SK-N-SH treated with all-trans-retinoic acid at 6 μM for 48 hours (cell line): ENCODE measurements at regions not wholly inside any gene's neighbourhood (a gene's known extent, or its start where the extent isn't known, plus 50 kb on each side); places are given as distances from the start of the nearest gene placed in this dataset.
"Not testable (repeated sequence)": the region's sequence is repeated elsewhere in the genome, so short reads cannot be mapped to it uniquely, and the experiment has no call there.

Experiments used
- ATAC-seq: fragments of 200-7000 bp; cut with Tn5 transposase; 3 replicates; pipeline ENCODE4 v1.9.1; 2020; ENCODE audit warnings: mild to moderate bottlenecking, moderate library complexity
- ARNTL ChIP-seq: fragments of 450-650 bp; formaldehyde crosslinking; IDR thresholded peaks from 2 replicates; pipeline ENCODE4 v1.5.0; 2020; ENCODE audit warnings: low read depth, mild to moderate bottlenecking, moderate library complexity, borderline replicate concordance
- BACH2 ChIP-seq: fragments of 250-450 bp; sonication (Bioruptor Pico); IDR thresholded peaks from 2 replicates; pipeline ENCODE4 v1.9.0; 2021; ENCODE audit warnings: mild to moderate bottlenecking, borderline replicate concordance
- CREB5 ChIP-seq: fragments of 250-450 bp; sonication (Bioruptor Pico); IDR thresholded peaks from 2 replicates; pipeline ENCODE4 v1.5.1; 2020; ENCODE audit warnings: low read depth, mild to moderate bottlenecking, moderate library complexity
- CSDC2 ChIP-seq: fragments of 250-450 bp; sonication (Bioruptor Pico); IDR thresholded peaks from 2 replicates; pipeline ENCODE4 v1.5.0; 2020; ENCODE audit warnings: mild to moderate bottlenecking, moderate library complexity
- CSRNP3 ChIP-seq: fragments of 250-450 bp; sonication (Bioruptor Pico); IDR thresholded peaks from 2 replicates; pipeline ENCODE4 v1.5.1; 2021; ENCODE audit warnings: mild to moderate bottlenecking, moderate library complexity
- GLIS3 ChIP-seq: fragments of 250-450 bp; sonication (Bioruptor Pico); IDR thresholded peaks from 2 replicates; pipeline ENCODE4 v1.5.0; 2020; ENCODE audit warnings: mild to moderate bottlenecking, moderate library complexity
- OSR1 ChIP-seq: fragments of 250-450 bp; sonication (Bioruptor Pico); IDR thresholded peaks from 2 replicates; pipeline ENCODE4 v1.8.0; 2022; ENCODE audit warnings: moderate library complexity, mild to moderate bottlenecking, inconsistent platforms
- PATZ1 ChIP-seq: fragments of 250-450 bp; sonication (Bioruptor Pico); IDR thresholded peaks from 2 replicates; pipeline ENCODE4 v1.8.0; 2020; ENCODE audit warnings: mild to moderate bottlenecking, moderate library complexity, borderline replicate concordance
- POU6F1 ChIP-seq: fragments of 250-450 bp; sonication (Bioruptor Pico); IDR thresholded peaks from 2 replicates; pipeline ENCODE4 v1.8.0; 2021; ENCODE audit warnings: low read depth, mild to moderate bottlenecking, moderate library complexity, borderline replicate concordance
- RARB ChIP-seq: fragments of 250-450 bp; sonication (Bioruptor Pico); IDR thresholded peaks from 2 replicates; pipeline ENCODE4 v1.8.0; 2021; ENCODE audit warnings: mild to moderate bottlenecking, moderate library complexity
- TCF4 ChIP-seq: fragments of 250-450 bp; sonication (Bioruptor Pico); IDR thresholded peaks from 2 replicates; pipeline ENCODE4 v1.8.0; 2021; ENCODE audit warnings: mild to moderate bottlenecking, moderate library complexity, borderline replicate concordance
- ZC3H10 ChIP-seq: fragments of 250-450 bp; sonication (Bioruptor Pico); IDR thresholded peaks from 2 replicates; pipeline ENCODE4 v1.5.1; 2021; ENCODE audit warnings: mild to moderate bottlenecking, moderate library complexity
- ZFP30 ChIP-seq: fragments of 450-650 bp; formaldehyde crosslinking; IDR thresholded peaks from 2 replicates; pipeline ENCODE4 v1.5.0; 2022; ENCODE audit warnings: mild to moderate bottlenecking, moderate library complexity
- ZNF565 ChIP-seq: fragments of 450-650 bp; formaldehyde crosslinking; conservative IDR thresholded peaks from 2 replicates; pipeline ENCODE4 v1.5.0; 2020; ENCODE audit warnings: low read depth, mild to moderate bottlenecking, moderate library complexity
- ZNF70 ChIP-seq: fragments of 450-650 bp; formaldehyde crosslinking; IDR thresholded peaks from 2 replicates; pipeline ENCODE4 v1.5.0; 2020; ENCODE audit warnings: mild to moderate bottlenecking, moderate library complexity
- ZNF8 ChIP-seq: fragments of 450-650 bp; formaldehyde crosslinking; IDR thresholded peaks from 2 replicates; pipeline ENCODE4 v1.5.0; 2020; ENCODE audit warnings: mild to moderate bottlenecking, moderate library complexity

GRCh38 chr2:199535445-199536177, 77.9 kb upstream of the SATB2 start:
- no peak for ATAC-seq
- TF ChIP-seq CREB5 (CRISPR knock-in tag) (no peak), ZC3H10 (CRISPR knock-in tag) (no peak), ZFP30 (no peak), GLIS3 (no peak), PATZ1 (CRISPR knock-in tag) (no peak), ZNF8 (no peak), OSR1 (CRISPR knock-in tag) (no peak)

- not testable (repeated sequence) for ATAC-seq
Measured at GRCh38 chr2:199533873-199534272, 76.1 kb upstream of the SATB2 start.

- no peak for ATAC-seq
- TF ChIP-seq ZNF565 (CRISPR knock-in tag) (no peak), ZFP30 (no peak), CSRNP3 (CRISPR knock-in tag) (no peak), ZNF70 (CRISPR knock-in tag) (no peak), POU6F1 (CRISPR knock-in tag) (no peak), BACH2 (no peak), PATZ1 (CRISPR knock-in tag) (no peak), ZC3H10 (CRISPR knock-in tag) (no peak), TCF4 (CRISPR knock-in tag) (no peak), RARB (no peak), CSDC2 (CRISPR knock-in tag) (no peak)
Measured at GRCh38 chr2:199527071-199527470, 69.3 kb upstream of the SATB2 start.

GRCh38 chr2:199524689-199525574, 67.2 kb upstream of the SATB2 start:
- no peak for TF ChIP-seq BACH2
- no peak for TF ChIP-seq ZC3H10 (CRISPR knock-in tag)
- TF ChIP-seq POU6F1 (CRISPR knock-in tag): no peak
- no peak for TF ChIP-seq ARNTL (CRISPR knock-in tag)
- TF ChIP-seq GLIS3: no peak
- ATAC-seq: no peak
